C4-2B (cell line): ENCODE measurements at regions not wholly inside any gene's neighbourhood (a gene's known extent, or its start where the extent isn't known, plus 50 kb on each side); places are given as distances from the start of the nearest gene placed in this dataset.

ENCODE experiments used
- CTCF ChIP-seq: fragments of 450-650 bp; conservative IDR thresholded peaks from 2 replicates; pipeline ENCODE4 v1.5.1; 2017; ENCODE audit warnings: mild to moderate bottlenecking
- ZFX ChIP-seq: fragments of 450-650 bp; IDR thresholded peaks from 2 replicates; pipeline ENCODE4 v1.6.1; 2017

- TF ChIP-seq CTCF = no peak
- no peak for TF ChIP-seq ZFX
Observed at GRCh38 chr6:21847711-21848480, 254.3 kb downstream of the SOX4 start.
